ENCODE measurements at regions not wholly inside any gene's neighbourhood (a gene's known extent, or its start where the extent isn't known, plus 50 kb on each side); places are given as distances from the start of the nearest gene placed in this dataset.

- no peaks in the 10 kb centered on the region for H3K4me1 ChIP-seq
- TF ChIP-seq, protein P1, sequence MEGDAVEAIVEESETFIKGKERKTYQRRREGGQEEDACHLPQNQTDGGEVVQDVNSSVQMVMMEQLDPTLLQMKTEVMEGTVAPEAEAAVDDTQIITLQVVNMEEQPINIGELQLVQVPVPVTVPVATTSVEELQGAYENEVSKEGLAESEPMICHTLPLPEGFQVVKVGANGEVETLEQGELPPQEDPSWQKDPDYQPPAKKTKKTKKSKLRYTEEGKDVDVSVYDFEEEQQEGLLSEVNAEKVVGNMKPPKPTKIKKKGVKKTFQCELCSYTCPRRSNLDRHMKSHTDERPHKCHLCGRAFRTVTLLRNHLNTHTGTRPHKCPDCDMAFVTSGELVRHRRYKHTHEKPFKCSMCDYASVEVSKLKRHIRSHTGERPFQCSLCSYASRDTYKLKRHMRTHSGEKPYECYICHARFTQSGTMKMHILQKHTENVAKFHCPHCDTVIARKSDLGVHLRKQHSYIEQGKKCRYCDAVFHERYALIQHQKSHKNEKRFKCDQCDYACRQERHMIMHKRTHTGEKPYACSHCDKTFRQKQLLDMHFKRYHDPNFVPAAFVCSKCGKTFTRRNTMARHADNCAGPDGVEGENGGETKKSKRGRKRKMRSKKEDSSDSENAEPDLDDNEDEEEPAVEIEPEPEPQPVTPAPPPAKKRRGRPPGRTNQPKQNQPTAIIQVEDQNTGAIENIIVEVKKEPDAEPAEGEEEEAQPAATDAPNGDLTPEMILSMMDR (IDR thresholded peaks at IDR 0.05) = no peak
- no peaks in the 10 kb centered on the region for H3K9me3 ChIP-seq
- no peaks in the 10 kb centered on the region for H3K36me3 ChIP-seq
- intact Hi-C loops (cut with DNase I) = no loop called here
- H3K27ac ChIP-seq = no peak overlapping the region
- no peak overlapping the region for H3K4me3 ChIP-seq
- ATAC-seq (no peak), DNase-seq (no peak)
- no peaks in the 10 kb centered on the region for H3K27me3 ChIP-seq (ENCODE audit: low read depth)
These were observed 1367.3 kb upstream of the FLRT2 start for GRCh38 chr14:84162633-84163032.

GRCh38 chr14:84167026-84167425, 1362.9 kb upstream of the FLRT2 start:
- TF ChIP-seq, protein P1 (IDR thresholded peaks at IDR 0.05) = no peak
- ATAC-seq = no peak

DNA sequence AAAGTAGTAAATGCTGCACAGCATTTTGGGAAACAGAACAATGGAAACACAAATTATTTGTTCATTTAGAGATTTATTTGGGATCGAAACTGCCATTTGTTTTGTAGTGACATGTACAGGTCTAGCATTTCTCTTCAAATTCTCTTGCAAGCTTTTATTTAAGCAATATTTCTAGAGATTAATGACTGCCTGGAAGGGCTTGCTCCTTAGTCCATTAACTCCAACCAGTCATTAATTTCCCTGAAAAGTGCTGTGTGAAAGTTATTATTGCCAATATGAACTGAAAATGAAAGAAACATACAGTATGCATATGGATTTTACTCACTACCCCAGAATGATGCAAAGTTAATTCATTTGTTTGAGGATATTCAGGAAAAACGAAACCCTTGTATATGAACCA, 1349.6 kb upstream of the FLRT2 start:
- TF ChIP-seq, protein P1 (IDR thresholded peaks at IDR 0.05) = no peak
- intact Hi-C loops (cut with DNase I) = no loop called here
- DNase-seq = no peak

More at GRCh38 chr14:84167026-84167425, 1362.9 kb upstream of the FLRT2 start:
- Histone ChIP-seq H3K36me3 (no peaks in the 10 kb centered on the region), H3K4me1 (no peaks in the 10 kb centered on the region), H3K27me3 (ENCODE audit: low read depth) (no peaks in the 10 kb centered on the region), H3K27ac (no peak overlapping the region), H3K4me3 (no peak overlapping the region), H3K9me3 (no peaks in the 10 kb centered on the region)
- DNase-seq = no peak
- intact Hi-C loops (cut with DNase I) = no loop called here

GRCh38 chr14:84181072-84181471, 1348.9 kb upstream of the FLRT2 start:
- intact Hi-C loops (cut with DNase I) = no loop called here
- Histone ChIP-seq H3K36me3 (no peaks in the 10 kb centered on the region), H3K9me3 (no peaks in the 10 kb centered on the region), H3K27ac (no peak overlapping the region), H3K4me3 (no peak overlapping the region), H3K27me3 (ENCODE audit: low read depth) (no peaks in the 10 kb centered on the region), H3K4me1 (no peaks in the 10 kb centered on the region)
- TF ChIP-seq, protein P1 (IDR thresholded peaks at IDR 0.05) = no peak
- no peak for DNase-seq
- ATAC-seq = no peak

More for the DNA sequence above, 1349.6 kb upstream of the FLRT2 start:
- no peak for ATAC-seq
- Histone ChIP-seq H3K27ac (no peak overlapping the region), H3K4me3 (no peak overlapping the region), H3K9me3 (no peaks in the 10 kb centered on the region), H3K36me3 (no peaks in the 10 kb centered on the region), H3K4me1 (no peaks in the 10 kb centered on the region), H3K27me3 (ENCODE audit: low read depth) (no peaks in the 10 kb centered on the region)

- H3K36me3 ChIP-seq = no peaks in the 10 kb centered on the region
- ATAC-seq = no peak
- no peaks in the 10 kb centered on the region for H3K4me1 ChIP-seq
- no peak for DNase-seq
- H3K27me3 ChIP-seq (ENCODE audit: low read depth) = no peaks in the 10 kb centered on the region
- no peak overlapping the region for H3K27ac ChIP-seq
- intact Hi-C loops (cut with DNase I) = no loop called here
- TF ChIP-seq, protein P1 (IDR thresholded peaks at IDR 0.05) = no peak
- H3K9me3 ChIP-seq = no peaks in the 10 kb centered on the region
- H3K4me3 ChIP-seq = no peak overlapping the region
These were observed 1334.4 kb upstream of the FLRT2 start for GRCh38 chr14:84195514-84195913.

DNA sequence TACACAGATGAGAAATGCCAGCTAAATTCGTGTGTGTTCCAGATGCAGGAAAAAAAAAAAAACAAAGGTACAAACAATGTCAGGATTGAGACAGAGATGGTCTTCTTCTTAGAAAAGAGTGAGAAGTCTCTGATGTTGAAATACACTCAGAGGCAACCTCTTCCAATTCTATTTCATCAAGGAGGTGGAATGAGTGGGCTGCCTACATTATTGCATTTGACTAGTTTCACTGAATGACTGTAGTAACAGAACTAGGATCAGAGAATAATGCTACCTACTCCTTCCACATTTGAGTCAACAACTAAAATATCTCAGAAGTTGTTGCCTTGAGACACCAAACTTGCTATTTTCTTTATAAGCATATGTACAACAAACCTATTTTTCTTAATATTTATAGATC, 1332.2 kb upstream of the FLRT2 start:
- TF ChIP-seq, protein P1 (IDR thresholded peaks at IDR 0.05) = no peak
- H3K4me3 ChIP-seq = no peak overlapping the region

More for the DNA sequence above, 1332.2 kb upstream of the FLRT2 start:
- no peaks in the 10 kb centered on the region for H3K27me3 ChIP-seq (ENCODE audit: low read depth)
- intact Hi-C loops (cut with DNase I) = no loop called here
- no peak overlapping the region for H3K27ac ChIP-seq
- DNase-seq = no peak
- H3K9me3 ChIP-seq = no peaks in the 10 kb centered on the region
- H3K4me1 ChIP-seq = no peaks in the 10 kb centered on the region
- H3K36me3 ChIP-seq = no peaks in the 10 kb centered on the region
- no peak for ATAC-seq
